Right ventricle myocardium superior (tissue), 1 donor: ENCODE measurements at regions not wholly inside any gene's neighbourhood (a gene's known extent, or its start where the extent isn't known, plus 50 kb on each side); places are given as distances from the start of the nearest gene placed in this dataset.

ENCODE experiments used
- ATAC-seq: fragments of 200-7000 bp; cut with Tn5 transposase; one replicate; pipeline ENCODE4 v1.9.1; 2020; ENCODE audit warnings: mild to moderate bottlenecking; ENCODE audit not compliant: poor library complexity
- DNase-seq: peaks from one replicate; pipeline ENCODE4 v3.0.0-alpha.2; 2020
- intact Hi-C: fragments of 100-400 bp; cut with DNase I; formaldehyde crosslinking; loops from one replicate; pipeline ENCODE4 v1.11.2; 2022
- donor health status: DM: no; HTN: yes; CAD: no; lungs with severe emphysema.

- no peak for DNase-seq
- intact Hi-C loops = no loop called here
- no peak for ATAC-seq
Measured at GRCh38 chr14:42927313-42927712, 1320.6 kb downstream of the LRFN5 start.

- ATAC-seq = no peak
- DNase-seq = no peak
- intact Hi-C loops = no loop called here
Measured at GRCh38 chr14:42921901-42922300, 1315.2 kb downstream of the LRFN5 start.

DNA sequence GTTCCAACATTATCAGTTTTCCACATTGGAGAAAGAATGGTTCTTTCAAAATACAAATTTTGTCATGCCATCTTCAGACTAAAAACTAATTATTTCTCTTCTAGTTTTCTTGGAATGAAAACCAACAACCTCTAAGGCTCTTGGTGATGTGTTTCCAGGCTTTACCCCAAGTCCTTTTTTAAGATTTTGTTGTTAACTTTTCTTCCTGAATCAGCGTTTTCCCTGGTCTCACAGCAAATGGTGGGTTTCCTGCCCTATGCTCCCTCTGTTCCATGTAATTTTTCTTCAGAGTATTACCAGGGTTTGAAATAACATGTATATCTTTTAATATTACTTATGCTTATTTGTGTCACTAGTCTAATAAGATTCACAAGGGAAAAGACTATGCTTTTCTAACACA is 1311.9 kb downstream of the LRFN5 start:
- no peak for DNase-seq
- intact Hi-C loops = no loop called here
- no peak for ATAC-seq

- no peak for ATAC-seq
- DNase-seq = no peak
- intact Hi-C loops = no loop called here
Measured at GRCh38 chr14:42911642-42912041, 1305.0 kb downstream of the LRFN5 start.

GRCh38 chr14:42909659-42910058 is 1303.0 kb downstream of the LRFN5 start:
- ATAC-seq (no peak), DNase-seq (no peak)
- intact Hi-C loops = no loop called here

DNA sequence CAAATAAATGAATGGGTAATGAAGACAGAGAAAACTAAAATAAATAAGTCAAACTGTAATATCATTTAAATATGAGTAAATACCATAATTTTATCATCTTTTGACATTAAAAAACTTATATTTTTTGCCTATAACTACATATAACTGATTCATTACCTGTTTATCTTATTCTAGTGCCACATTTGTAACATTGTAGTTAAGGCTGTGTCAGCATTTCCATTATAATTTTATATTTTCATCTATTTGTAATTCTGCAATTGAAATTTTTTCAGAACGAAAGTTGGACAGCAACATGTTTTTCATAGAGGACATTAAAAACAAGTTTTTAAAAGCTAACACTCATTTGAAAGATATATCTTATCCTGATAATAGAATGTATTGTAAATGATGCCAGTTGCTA is 1286.5 kb downstream of the LRFN5 start:
- DNase-seq (no peak), ATAC-seq (no peak)
- intact Hi-C loops = no loop called here

DNA sequence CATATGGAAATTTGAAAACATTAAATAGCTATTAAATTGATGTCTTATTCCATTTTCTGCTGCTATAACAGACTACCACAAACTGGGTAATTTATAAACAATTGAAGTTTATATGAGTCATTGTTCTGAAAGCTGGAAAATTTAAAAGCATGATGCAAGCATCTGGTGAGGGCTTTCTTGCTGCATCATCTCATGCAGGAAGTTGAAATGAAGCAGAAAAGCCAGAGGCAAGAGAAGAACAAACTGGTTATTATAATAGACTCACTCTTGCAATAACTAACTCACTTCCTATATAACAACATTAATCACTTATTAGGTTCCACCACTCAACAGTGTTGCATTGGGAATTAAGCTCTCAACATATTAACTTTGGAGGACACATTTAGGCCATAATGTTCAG is 1277.4 kb downstream of the LRFN5 start:
- intact Hi-C loops = no loop called here
- DNase-seq = no peak
- ATAC-seq = no peak

GRCh38 chr14:42877716-42878115 is 1271.0 kb downstream of the LRFN5 start:
- ATAC-seq = no peak
- intact Hi-C loops = no loop called here
- no peak for DNase-seq

DNA sequence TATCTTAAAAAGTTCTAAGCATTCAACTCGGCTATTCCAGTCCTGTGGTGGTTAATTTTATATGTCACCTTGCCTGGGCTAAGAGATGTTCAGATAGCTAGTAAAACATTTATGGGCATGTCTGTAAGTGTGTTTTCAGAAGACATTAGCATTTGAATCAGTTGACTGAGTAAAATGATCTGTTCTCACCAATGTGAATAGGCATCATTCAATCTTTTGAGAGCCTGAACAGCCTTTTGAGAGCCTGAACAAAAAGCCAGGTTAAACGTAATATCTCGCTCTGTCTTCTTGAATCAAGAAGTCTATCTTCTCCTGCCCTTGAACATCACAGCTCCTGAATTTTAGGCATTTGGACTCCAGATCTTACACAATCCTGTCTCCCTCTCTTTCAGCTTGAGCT is 1266.1 kb downstream of the LRFN5 start:
- ATAC-seq (no peak), DNase-seq (no peak)
- intact Hi-C loops = no loop called here

GRCh38 chr14:42869681-42870080 is 1263.0 kb downstream of the LRFN5 start:
- ATAC-seq (no peak), DNase-seq (no peak)
- intact Hi-C loops = no loop called here

DNA sequence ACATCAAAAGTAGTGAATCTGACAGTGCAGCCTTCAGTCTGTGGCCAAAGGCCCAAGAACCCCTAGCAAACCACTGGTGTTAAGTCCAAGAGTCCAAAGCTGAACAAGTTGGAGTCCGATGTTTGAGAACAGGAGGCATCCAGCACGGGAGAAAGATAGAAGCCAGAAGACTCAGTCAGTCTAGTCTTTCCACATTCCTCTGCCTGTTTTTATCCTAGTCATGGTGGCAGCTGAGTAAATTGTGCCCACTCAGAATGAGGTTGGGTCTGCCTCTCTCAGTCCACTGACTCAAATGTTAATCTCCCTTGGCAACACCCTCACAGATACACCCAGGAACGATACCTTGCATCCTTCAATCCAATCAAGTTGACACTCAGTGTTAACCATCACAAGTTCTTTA is 1255.4 kb downstream of the LRFN5 start:
- ATAC-seq = no peak
- intact Hi-C loops = no loop called here
- no peak for DNase-seq

- ATAC-seq = no peak
- intact Hi-C loops = no loop called here
- DNase-seq = no peak
Measured at GRCh38 chr14:42860371-42860770, 1253.7 kb downstream of the LRFN5 start.

DNA sequence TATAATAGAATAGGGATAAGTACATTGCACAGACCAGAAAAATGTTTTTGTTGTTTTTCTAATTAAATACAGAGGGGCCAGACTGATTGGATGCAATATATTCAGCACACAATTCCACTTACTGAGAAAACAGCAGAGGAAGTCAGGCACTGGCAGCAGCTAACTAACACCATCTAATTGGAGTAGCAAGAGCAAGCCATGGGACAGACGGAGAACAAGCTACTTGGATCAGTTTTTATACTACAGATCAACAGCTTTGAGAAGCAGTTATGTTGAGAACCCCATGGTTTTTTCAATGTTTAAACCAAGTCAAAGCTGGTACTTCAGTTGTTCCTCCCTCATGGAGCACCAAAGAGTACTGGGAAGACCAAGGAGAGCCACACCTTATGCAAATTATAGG is 1249.4 kb downstream of the LRFN5 start:
- no peak for ATAC-seq
- no peak for DNase-seq
- intact Hi-C loops = no loop called here

DNA sequence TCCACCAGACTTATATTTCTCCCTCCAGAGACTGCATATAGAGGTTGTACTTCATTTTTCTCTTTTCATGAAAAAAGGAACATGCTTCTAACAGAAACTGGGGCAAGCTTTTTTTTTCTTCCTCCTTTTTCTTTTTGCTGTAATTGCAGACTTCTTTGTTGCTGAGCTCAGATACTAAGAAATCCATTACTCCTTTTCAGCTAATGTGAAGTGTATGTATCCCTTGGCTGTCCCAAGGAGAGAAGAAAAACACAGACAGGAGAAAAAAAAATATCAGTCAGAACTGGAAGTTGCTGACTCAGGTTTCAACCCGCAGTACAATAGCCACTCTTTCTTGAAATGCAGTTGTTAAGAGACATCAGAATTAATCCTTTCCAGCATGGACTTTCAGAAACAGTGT is 1248.4 kb downstream of the LRFN5 start:
- intact Hi-C loops = no loop called here
- DNase-seq (no peak), ATAC-seq (peak; percentile 36)

DNA sequence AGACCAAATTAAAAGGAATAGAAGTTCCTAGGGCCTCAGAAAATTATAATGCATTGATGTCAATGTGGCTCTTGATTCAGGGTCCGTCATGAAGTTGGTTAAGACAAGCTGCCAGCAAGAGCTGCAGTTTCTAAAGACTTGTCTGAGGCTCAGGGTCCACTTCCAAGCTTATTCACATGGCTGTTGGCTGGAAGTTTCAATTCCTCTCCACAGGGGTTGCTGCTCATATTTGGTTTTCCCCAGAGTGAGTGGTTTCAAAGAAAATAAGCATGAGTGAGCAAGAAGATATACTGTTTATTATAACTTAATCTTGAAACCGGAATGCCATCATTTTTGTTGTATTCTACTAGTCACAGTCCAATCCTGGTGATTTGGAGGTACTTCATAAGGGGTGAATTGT is 1247.4 kb downstream of the LRFN5 start:
- DNase-seq = no peak
- intact Hi-C loops = no loop called here
- ATAC-seq = no peak

DNA sequence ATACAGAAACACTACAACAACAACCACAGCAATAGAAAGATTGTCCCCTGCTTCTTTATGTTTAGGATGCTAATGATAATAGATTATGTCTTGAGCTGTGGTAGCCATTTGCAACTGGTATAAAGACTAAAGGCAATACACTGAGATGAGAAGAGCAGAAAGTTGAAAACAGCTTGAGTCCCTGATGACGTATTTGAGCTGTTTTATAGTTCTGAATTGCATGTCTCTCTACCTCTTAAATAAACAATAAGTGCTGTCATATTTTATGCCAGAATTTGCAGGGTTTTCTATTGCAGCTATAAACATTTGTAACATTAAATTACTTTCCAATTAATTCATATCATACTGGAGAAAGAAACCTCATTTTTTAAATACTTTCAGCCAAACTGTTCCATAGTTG is 1242.0 kb downstream of the LRFN5 start:
- intact Hi-C loops = no loop called here
- DNase-seq (no peak), ATAC-seq (no peak)

- ATAC-seq = no peak
Measured at GRCh38 chr14:42814817-42815216, 1208.1 kb downstream of the LRFN5 start.

DNA sequence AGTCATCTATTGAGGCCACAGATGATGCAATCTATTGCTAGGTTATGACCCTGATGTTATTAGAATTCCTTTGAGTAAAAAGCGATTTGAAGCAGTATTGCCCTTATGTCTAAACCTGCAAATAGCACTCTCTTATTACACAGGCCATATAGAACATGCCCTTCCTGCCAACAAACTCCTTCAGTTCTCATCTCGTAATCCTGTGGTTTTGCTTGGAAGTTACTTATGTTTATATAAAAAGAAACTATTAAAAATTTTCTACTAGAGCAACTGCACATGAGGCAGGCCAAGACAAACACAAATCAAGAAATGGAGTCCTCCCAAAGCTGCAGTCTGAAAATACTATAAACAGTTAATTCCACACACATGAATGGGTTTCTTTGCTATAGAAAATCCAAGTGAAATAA is 1200.2 kb downstream of the LRFN5 start:
- intact Hi-C loops = no loop called here
- ATAC-seq = no peak
- DNase-seq = no peak

More at GRCh38 chr14:42814817-42815216, 1208.1 kb downstream of the LRFN5 start:
- no peak for DNase-seq
- intact Hi-C loops = no loop called here

- DNase-seq (no peak), ATAC-seq (no peak)
- intact Hi-C loops = no loop called here
Measured at GRCh38 chr14:42804141-42804540, 1197.5 kb downstream of the LRFN5 start.

DNA sequence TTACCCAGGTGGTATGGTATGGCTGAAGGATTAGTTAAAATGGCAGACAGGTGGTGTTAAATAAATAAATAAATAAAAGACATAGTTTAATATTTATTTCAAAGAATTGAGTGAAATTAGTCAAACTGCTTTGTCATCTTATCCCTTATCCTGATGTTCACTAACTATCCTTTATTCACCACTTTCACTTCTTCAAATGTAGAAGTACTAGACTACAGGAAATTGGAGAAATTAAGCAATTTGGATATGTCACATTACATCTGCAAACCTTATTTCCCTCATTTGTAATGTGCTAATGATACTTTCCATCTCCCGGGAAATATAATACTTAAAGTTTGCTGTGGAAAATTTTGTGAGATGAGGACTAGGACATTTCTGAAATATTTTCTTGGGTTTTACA is 1195.7 kb downstream of the LRFN5 start:
- no peak for ATAC-seq
- intact Hi-C loops = no loop called here
- DNase-seq = no peak

- intact Hi-C loops = no loop called here
- ATAC-seq = no peak
Measured at GRCh38 chr14:42792166-42792565, 1185.5 kb downstream of the LRFN5 start.

DNA sequence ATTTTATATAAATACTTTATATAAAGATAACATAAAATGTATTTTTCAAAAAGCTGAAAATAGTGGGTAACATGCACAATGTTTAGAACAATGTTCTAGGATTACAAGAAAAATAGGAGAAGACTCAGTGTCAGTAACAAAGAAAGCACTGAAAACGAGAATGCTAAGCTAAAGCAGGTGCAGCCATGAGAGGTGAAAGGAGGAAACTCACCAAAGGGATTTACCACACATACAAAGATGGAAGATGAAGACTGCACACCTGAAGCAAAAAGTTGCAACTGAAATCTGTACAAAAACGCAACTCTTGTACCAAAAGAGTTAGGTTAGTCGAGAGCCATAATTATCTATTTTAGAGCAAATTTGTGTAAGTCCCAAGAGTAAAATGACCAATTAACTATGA is 1176.1 kb downstream of the LRFN5 start:
- intact Hi-C loops = no loop called here
- ATAC-seq (no peak), DNase-seq (no peak)

More at GRCh38 chr14:42792166-42792565, 1185.5 kb downstream of the LRFN5 start:
- DNase-seq = no peak
